ENCODE measurements at regions not wholly inside any gene's neighbourhood (a gene's known extent, or its start where the extent isn't known, plus 50 kb on each side); places are given as distances from the start of the nearest gene placed in this dataset.

GRCh38 chr9:80376180-80376579 lies 804.4 kb downstream of the TLE4 start:
- no peak for TF ChIP-seq TAF1 (IDR thresholded peaks at IDR 0.05; ENCODE audit: borderline replicate concordance, insufficient read depth, low read length)
- no peak for TF ChIP-seq POLR2AphosphoS5 (IDR thresholded peaks at IDR 0.05; ENCODE audit: low read depth, low read length)
- TF ChIP-seq, protein P1, sequence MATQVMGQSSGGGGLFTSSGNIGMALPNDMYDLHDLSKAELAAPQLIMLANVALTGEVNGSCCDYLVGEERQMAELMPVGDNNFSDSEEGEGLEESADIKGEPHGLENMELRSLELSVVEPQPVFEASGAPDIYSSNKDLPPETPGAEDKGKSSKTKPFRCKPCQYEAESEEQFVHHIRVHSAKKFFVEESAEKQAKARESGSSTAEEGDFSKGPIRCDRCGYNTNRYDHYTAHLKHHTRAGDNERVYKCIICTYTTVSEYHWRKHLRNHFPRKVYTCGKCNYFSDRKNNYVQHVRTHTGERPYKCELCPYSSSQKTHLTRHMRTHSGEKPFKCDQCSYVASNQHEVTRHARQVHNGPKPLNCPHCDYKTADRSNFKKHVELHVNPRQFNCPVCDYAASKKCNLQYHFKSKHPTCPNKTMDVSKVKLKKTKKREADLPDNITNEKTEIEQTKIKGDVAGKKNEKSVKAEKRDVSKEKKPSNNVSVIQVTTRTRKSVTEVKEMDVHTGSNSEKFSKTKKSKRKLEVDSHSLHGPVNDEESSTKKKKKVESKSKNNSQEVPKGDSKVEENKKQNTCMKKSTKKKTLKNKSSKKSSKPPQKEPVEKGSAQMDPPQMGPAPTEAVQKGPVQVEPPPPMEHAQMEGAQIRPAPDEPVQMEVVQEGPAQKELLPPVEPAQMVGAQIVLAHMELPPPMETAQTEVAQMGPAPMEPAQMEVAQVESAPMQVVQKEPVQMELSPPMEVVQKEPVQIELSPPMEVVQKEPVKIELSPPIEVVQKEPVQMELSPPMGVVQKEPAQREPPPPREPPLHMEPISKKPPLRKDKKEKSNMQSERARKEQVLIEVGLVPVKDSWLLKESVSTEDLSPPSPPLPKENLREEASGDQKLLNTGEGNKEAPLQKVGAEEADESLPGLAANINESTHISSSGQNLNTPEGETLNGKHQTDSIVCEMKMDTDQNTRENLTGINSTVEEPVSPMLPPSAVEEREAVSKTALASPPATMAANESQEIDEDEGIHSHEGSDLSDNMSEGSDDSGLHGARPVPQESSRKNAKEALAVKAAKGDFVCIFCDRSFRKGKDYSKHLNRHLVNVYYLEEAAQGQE (IDR thresholded peaks at IDR 0.05; ENCODE audit: insufficient read depth in 1 of 2, low read depth in 2 of 2, low read length in 2 of 2), result no peak
- no peak for TF ChIP-seq FOXP2 (optimal IDR thresholded peaks at IDR 0.05; ENCODE audit: borderline replicate concordance, extremely low read depth, extremely low read length, insufficient read depth)
- no peak for TF ChIP-seq SIN3A (IDR thresholded peaks at IDR 0.05; ENCODE audit: borderline replicate concordance, insufficient read depth, low read length)
